Erythroblast (primary cell): ENCODE measurements at regions not wholly inside any gene's neighbourhood (a gene's known extent, or its start where the extent isn't known, plus 50 kb on each side); places are given as distances from the start of the nearest gene placed in this dataset.

Experiments
- GATA1 ChIP-seq: IDR thresholded peaks from 2 replicates; pipeline ENCODE4 v1.6.1; 2011; ENCODE audit warnings: low read depth, mild to moderate bottlenecking, control low read depth, low read length, moderate library complexity
- POLR2A ChIP-seq: IDR thresholded peaks from 2 replicates; pipeline ENCODE4 v1.6.1; 2011; ENCODE audit warnings: mild to moderate bottlenecking, low read length

GRCh38 chr2:192292478-192292877, 97.7 kb upstream of the TMEFF2 start:
- TF ChIP-seq POLR2A (no peak), GATA1 (no peak)
